ENCODE measurements at regions not wholly inside any gene's neighbourhood (a gene's known extent, or its start where the extent isn't known, plus 50 kb on each side); places are given as distances from the start of the nearest gene placed in this dataset.
A peak's percentile ranks its signal among the peaks of the same experiment; 100 is the strongest.

DNA sequence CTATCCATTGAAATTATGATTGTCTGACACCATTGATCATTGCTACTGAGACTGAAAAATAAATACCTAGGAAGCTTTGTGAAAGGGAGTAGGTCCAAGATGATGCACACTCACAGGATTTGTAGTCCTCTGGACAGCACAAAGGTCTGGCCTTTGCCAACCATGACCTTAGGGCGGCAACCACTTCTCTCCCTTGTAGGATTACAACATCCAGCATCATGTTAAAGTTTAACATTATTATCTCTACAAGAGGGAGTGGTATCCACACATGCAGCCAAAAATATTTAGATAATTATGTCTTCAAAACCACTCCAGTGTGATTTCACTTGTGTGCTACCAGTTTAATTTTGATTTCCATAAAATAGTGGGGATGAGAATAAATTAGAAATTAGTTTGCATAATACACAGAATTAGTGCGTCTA is 51.1 kb upstream of the NHSL1 start:
- no peak for DNase-seq

GRCh38 chr6:138554146-138554545 is 54.9 kb upstream of the NHSL1 start:
- no peak for DNase-seq

GRCh38 chr6:138555421-138555988 is 56.2 kb upstream of the NHSL1 start:
- no peak for DNase-seq

DNA sequence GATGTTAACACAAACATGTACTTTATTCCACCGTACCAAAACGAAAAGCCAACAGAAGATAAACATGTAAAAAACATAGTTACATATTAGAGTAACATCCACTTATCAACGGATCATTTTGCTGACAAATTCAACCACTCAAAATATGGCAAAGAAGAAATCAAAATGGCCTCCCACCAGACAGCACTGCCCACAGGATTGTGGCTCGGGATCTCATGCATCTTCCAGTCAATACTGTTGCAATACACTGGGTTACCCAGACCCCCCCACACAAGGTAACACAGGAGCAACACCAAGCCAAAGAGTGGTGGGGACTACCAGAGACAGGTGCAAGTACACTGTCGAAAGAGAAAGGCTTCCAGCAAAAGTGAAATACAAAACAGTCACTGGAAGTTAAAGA is 57.9 kb upstream of the NHSL1 start:
- no peak for DNase-seq

DNA sequence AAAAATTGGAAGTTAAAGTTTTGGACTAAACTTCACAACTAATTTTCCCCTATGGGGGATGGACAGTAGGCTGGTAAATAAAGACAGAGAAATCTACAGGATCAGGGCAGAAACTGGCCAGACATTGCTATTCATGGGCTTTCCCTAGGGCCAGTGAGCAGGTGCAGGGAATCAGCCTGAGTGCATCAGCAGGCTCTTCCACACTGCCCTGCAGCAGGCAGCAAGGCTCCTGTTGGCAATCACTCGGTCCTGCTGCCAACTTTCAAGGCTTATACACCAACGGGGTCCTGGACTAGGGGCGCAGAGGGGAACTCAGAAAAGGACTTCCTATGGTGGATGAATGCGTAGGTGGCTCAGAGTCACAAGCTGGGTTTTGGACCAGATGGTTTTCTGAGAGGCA is 59.8 kb upstream of the NHSL1 start:
- no peak for DNase-seq

GRCh38 chr6:138560130-138560860 is 61.0 kb upstream of the NHSL1 start:
- DNase-seq = no peak

- no peak for DNase-seq
These were observed 63.4 kb upstream of the NHSL1 start for GRCh38 chr6:138562691-138563090.

- DNase-seq = no peak
These were observed 63.9 kb upstream of the NHSL1 start for GRCh38 chr6:138563231-138563630.

DNA sequence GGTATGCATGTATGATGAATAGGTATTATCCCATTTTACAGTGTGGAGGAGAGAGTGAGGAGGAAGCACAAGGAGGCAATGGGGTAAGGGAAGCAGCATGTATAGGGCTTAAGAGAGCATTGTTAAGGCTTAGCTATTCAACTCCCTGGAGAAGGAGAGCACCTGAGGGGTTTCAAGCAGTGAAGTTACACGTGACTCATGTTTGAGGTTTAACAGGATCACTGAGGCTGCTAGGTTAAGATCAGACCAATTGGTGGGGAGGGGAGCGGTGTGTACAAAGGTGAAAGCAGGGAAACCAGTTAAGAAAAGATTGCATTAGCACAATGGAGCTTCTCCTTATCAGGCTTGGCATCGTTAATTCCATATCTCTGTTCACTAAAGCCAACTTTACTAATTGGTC is 64.4 kb upstream of the NHSL1 start:
- no peak for DNase-seq

DNA sequence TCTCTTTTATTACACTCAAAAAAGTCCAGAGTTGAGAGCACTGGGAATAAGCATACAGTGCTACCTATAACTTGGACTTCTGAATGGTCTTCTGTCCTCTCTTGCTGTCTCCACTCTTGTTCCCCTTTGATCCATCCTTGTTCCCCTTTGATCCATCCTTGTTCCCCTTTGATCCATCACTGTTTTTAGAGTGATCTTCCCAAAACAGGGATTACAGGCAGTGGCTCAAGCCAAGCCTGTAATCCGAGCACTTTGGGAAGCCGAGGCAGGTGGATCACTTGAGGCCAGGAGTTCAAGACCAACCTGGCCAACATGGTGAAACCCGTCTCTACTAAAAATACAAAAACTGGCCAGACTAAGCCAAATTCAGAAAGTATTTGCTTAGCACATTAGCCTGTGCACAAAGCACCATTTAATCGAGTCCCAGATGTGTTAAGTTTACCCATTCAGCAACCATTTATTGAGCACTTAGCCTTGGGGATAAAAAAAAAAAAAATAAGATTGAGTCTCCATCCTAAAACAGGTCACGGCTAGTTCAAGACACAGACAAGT is 65.0 kb upstream of the NHSL1 start:
- no peak for DNase-seq

DNA sequence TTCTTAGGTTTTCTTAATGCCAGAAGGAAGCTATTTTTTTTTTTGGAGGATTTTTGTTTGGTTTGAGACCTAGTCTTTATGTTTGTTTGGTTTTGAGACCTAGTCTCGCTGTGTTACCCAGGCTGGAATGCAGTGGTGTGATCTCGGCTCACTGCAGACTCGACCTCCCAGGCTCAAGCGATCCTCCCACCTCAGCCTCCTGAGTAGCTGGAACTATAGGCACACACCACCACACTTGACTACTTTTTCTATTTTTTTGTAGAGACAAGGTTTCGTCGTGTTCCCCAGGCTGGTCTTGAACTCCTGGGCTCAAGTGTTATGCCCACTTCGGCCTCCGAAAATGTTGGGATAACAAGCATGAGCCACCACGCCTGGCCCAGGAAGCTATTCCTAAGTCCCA is 67.8 kb upstream of the NHSL1 start:
- no peak for DNase-seq

- DNase-seq = no peak
These were observed 69.7 kb upstream of the NHSL1 start for GRCh38 chr6:138568997-138569396.

GRCh38 chr6:138569554-138569953 is 70.3 kb upstream of the NHSL1 start:
- DNase-seq = no peak

DNA sequence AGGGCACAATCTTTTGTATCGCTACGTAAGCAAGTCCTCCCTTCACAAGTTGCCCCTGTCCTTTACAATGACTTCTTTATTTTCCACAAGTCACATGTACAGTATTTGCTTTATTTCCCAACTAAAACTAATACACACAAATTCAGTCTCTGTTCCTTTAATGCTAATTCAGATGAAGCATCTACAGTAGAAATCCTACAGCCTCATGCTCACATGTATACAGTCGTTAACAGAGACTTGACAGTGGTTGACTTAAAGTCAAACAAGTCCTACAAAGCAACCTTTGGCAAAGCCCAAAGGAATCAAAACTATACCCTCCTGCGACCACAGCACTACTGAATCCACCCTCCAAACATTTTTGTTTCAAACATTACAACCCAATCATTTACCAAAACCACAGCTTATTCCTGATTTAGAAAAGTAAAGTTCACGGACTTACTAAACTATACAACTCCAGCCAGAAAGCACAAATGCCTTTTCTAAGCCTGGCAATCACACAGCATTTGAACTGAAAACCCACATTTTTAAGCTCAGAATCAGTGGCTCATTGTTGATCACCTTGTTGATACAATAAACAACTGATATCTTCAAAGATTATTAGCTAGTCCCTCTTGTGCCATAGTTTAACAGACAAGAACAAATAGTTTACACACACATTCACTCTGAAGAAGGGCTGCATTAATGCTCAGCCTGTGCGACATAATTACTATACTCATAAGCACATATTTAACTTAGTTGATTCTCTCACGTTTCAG is 70.9 kb upstream of the NHSL1 start:
- DNase-seq = no peak

DNA sequence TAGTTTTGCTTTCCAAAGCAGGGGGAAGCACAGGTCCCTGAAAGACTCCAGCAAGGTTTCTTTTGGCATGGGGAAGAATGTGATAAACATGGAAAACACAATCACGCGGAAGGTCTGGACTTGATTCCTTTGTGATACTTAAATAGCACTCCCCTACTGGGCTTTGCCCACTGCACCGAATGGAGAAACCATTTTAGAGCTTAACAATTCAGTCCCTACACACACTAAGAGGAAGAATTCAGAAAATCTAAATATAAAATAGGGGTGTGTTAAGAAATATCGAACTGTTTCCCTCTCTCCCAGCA is 71.4 kb upstream of the NHSL1 start:
- DNase-seq = no peak

DNA sequence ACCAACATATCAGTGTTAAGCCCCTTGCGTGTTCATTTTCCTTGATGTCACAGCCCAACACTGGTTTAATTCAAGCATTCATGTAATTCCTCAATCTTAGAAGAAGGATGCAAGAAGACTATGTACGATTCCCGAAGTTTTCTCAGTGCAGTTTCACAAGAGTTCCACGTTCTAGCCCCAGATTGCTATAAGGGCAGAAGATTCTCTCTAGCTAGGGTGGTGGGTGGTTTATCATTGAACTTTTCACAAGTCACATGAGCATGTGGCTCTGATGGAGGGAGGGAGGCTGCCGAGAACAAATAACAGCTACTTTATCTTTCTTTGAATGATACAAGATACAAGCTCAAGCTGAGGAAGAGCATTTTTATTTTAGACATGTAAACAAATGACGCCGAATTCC is 71.9 kb upstream of the NHSL1 start:
- no peak for DNase-seq

- DNase-seq = no peak
These were observed 72.4 kb upstream of the NHSL1 start for GRCh38 chr6:138571585-138572166.

DNA sequence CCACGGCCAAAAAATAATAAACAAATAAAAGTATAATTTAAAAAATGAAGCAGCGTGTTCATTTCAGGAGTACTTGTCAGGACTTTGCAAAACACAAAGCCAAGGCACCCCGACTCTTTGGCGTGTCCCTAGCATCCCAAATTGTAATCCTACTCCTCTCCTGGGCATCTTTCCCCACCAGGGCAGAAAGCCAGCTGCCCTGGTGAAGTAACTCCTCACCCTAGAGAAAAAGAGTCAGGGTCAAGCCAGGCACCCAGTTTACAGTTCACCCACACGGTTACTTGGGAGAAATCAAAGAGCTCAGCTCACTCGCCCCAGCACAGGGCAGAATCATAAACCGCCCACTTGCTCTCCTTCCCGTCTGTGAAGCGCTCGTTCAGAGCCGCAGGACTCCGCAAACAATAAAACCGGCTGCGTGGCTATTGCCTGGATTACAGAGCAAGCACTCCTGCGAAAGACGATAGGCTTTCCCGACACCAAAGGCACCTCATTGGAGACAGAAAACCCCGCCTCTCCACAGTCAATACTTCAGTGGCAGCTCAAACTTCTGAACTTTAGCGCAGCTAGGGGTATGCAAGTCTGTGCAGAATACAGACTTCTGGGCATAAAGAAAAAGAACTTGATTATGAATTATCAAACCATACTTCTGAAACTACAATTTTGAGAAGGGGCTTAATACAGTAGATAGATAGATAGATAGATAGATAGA is 73.0 kb upstream of the NHSL1 start:
- DNase-seq = peak; percentile 83

- DNase-seq = no peak
These were observed 73.6 kb upstream of the NHSL1 start for GRCh38 chr6:138572885-138573284.

GRCh38 chr6:138575257-138575656 is 76.0 kb upstream of the NHSL1 start:
- no peak for DNase-seq

- no peak for DNase-seq
These were observed 77.0 kb upstream of the NHSL1 start for GRCh38 chr6:138576313-138576712.

- peak; percentile 66 for DNase-seq
These were observed 78.0 kb upstream of the NHSL1 start for GRCh38 chr6:138577151-138577915.
